Stimulated activated naive CD8-positive, alpha-beta T cell treated with anti-CD3 and anti-CD28 coated beads, Interleukin-15, amount 100 ng/mL, for 72 hours (primary cell): ENCODE measurements at regions not wholly inside any gene's neighbourhood (a gene's known extent, or its start where the extent isn't known, plus 50 kb on each side); places are given as distances from the start of the nearest gene placed in this dataset.
"Not testable (repeated sequence)": the region's sequence is repeated elsewhere in the genome, so short reads cannot be mapped to it uniquely, and the experiment has no call there.

Experiments
- ATAC-seq: fragments of 150-1000 bp; cut with Tn5 transposase; 2 replicates; pipeline ENCODE4 v1.10.0; 2021; ENCODE audit warnings: mild to moderate bottlenecking, moderate library complexity
- DNase-seq, 2 donors: peaks; one replicate each; pipeline ENCODE4 v3.0.0; 2021 to 2022
- H3K27ac Mint-ChIP-seq, 2 donors: one replicate each; pipeline ENCODE4 v1.8.0; 2022; ENCODE audit warnings: mild to moderate bottlenecking in 2 of 2, mixed read lengths in 2 of 2, moderate library complexity in 2 of 2
- H3K27me3 Mint-ChIP-seq: one replicate; pipeline ENCODE4 v1.8.0; 2022; ENCODE audit warnings: mixed read lengths
- H3K4me1 Mint-ChIP-seq: one replicate; pipeline ENCODE4 v1.8.0; 2022; ENCODE audit warnings: mild to moderate bottlenecking, mixed read lengths
- H3K4me3 Mint-ChIP-seq, 2 donors: one replicate each; pipeline ENCODE4 v1.8.0; 2022; ENCODE audit warnings: mild to moderate bottlenecking in 2 of 2, mixed read lengths in 2 of 2, moderate library complexity in 1 of 2
- H3K9me3 Mint-ChIP-seq, 2 donors: one replicate each; pipeline ENCODE4 v1.8.0; 2022; ENCODE audit warnings: mixed read lengths in 2 of 2

DNA sequence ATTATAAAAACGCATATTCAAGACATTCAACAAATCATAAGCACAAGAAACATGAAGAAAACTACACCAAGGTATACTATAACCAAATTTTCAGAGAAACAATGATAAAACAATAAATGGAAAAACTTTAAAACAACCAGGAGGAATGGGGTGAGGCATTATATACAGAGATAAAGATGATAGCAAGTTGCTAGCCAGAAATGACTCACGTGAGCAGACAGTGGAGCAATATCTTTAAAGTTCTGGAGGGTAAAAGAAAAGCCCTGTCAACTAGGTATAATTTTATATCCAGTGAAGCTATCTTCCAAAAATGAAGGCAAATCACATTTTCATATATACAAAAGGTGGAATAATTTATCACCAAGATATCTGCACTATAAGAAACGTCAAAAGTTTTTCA is 97.8 kb upstream of the PCED1B start:
- Mint-ChIP-seq H3K9me3 (peaks cover 0 to 5% of the 10 kb centered on the region in 2 donors), H3K4me3 (no peak overlapping the region), H3K27ac (no peak overlapping the region), H3K27me3 (peaks cover 18% of the 10 kb centered on the region), H3K4me1 (no peaks in the 10 kb centered on the region)
- DNase-seq: no peak
- no peak for ATAC-seq

GRCh38 chr12:46982629-46983392 is 96.6 kb upstream of the PCED1B start:
- Mint-ChIP-seq H3K4me1 (no peaks in the 10 kb centered on the region), H3K9me3 (peaks cover 3 to 5% of the 10 kb centered on the region in 2 donors), H3K27me3 (peaks cover 14% of the 10 kb centered on the region), H3K27ac (peak overlapping the region in 1 of 2 donors; percentile 51), H3K4me3 (no peak overlapping the region)
- ATAC-seq: no peak
- no peak for DNase-seq

- no peak for DNase-seq
- Mint-ChIP-seq H3K9me3 (peaks cover 8% of the 10 kb centered on the region in 2 donors), H3K4me1 (no peaks in the 10 kb centered on the region), H3K27ac (no peak overlapping the region), H3K27me3 (peaks cover 14% of the 10 kb centered on the region), H3K4me3 (no peak overlapping the region)
- no peak for ATAC-seq
These were observed 96.0 kb upstream of the PCED1B start for GRCh38 chr12:46983393-46983793.

DNA sequence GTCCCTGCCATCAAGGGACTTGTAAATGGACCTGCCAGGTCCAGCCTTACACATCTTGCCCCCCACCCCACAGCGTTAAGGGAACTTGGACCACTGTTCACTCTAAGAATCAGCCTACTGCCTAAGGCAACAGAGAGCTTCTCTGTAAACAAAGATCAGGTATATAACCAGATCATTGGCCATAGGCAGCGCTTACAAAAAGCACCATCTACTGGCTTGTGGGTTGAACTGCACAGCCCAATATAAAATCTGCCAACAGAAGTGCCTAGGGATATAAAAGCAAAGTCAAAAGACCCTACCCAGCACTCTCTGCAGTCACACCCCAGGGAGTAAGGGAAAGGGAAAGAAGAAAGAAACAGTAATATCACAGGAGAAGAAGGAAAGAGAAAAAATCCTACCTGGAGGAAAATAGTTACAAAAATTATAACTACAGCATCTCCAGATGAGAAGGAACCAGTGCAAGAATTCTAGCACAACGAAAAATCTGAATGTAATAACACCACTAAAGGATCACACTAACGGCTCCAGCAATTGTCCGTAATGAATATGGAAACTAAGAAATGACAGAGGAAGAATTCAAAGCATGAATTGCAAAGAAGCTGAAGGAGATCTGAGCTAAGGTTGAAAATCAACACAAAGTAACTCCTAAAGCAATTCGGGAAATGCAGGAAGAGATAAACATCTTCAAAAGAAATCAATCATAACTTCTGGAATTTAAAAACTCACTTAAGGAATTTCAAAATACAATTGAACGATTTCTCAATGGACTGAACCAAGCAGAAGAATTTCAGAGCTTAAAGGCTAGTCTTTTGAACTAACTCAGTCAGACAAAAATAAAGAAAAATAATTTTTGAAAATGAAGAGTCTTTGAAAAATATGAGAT is 95.2 kb upstream of the PCED1B start:
- H3K27me3 Mint-ChIP-seq: peaks cover 10% of the 10 kb centered on the region
- H3K4me3 Mint-ChIP-seq: no peak overlapping the region
- no peak overlapping the region for H3K27ac Mint-ChIP-seq
- no peaks in the 10 kb centered on the region for H3K4me1 Mint-ChIP-seq
- H3K9me3 Mint-ChIP-seq: peaks cover 9% of the 10 kb centered on the region in 2 donors
- peak; percentile 23 to 45 for DNase-seq
- peak; percentile 69 for ATAC-seq

DNA sequence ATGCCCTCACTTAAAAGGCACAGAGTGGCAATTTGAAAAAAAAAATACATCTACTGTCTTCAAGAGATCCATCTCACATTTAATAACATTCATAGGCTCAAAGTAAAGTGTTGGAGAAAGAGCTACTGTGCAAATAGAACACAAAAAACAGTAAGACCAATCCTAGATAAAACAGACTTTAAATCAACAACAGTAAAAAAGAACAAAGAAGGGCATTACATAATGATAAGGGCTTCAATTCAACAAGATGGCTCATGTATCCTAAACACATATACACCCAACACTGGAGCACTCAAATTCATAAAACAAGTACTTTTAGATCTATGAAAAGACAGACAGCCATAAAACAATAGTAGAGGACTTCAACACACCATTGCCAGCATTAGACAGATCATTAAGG is 93.6 kb upstream of the PCED1B start:
- Mint-ChIP-seq H3K27ac (no peak overlapping the region), H3K4me3 (no peak overlapping the region), H3K27me3 (peaks cover 10% of the 10 kb centered on the region), H3K9me3 (peaks cover 20 to 25% of the 10 kb centered on the region in 2 donors), H3K4me1 (no peaks in the 10 kb centered on the region)
- ATAC-seq: no peak
- DNase-seq: no peak

DNA sequence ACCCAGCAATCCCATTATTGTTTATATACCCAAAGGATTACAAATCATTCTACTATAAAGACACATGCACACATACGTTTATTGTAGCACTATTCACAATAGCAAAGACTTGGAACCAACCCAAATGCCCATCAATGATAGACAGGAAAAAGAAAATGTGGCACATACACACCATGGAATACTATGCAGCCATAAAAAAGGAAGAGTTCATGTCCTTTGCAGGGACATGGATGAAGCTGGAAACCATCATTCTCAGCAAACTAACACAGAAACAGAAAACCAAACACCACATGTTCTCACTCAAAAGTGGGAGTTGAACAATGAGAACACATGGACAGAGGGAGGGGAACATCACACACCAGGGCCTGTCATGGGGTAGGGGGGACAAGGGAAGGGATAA is 91.3 kb upstream of the PCED1B start:
- not testable (repeated sequence) for H3K4me3 Mint-ChIP-seq, H3K27me3 Mint-ChIP-seq, DNase-seq, H3K4me1 Mint-ChIP-seq, H3K27ac Mint-ChIP-seq, ATAC-seq
- H3K9me3 Mint-ChIP-seq: peaks cover 20 to 29% of the 10 kb centered on the region in 2 donors

GRCh38 chr12:46990211-46990610 is 89.2 kb upstream of the PCED1B start:
- H3K27ac Mint-ChIP-seq: no peak overlapping the region
- DNase-seq: no peak
- H3K27me3 Mint-ChIP-seq: peaks cover 10% of the 10 kb centered on the region
- H3K4me1 Mint-ChIP-seq: no peaks in the 10 kb centered on the region
- no peak overlapping the region for H3K4me3 Mint-ChIP-seq
- no peak for ATAC-seq
- H3K9me3 Mint-ChIP-seq: peaks cover 20 to 29% of the 10 kb centered on the region in 2 donors

GRCh38 chr12:46992051-46992450 is 87.4 kb upstream of the PCED1B start:
- not testable (repeated sequence) for H3K27ac Mint-ChIP-seq, H3K4me3 Mint-ChIP-seq, H3K4me1 Mint-ChIP-seq, H3K27me3 Mint-ChIP-seq, DNase-seq, ATAC-seq
- peaks cover 20 to 29% of the 10 kb centered on the region in 2 donors for H3K9me3 Mint-ChIP-seq

GRCh38 chr12:46998811-46999368 is 80.5 kb upstream of the PCED1B start:
- Mint-ChIP-seq H3K4me3 (no peak overlapping the region), H3K9me3 (no peaks in the 10 kb centered on the region), H3K27me3 (no peaks in the 10 kb centered on the region), H3K27ac (no peak overlapping the region), H3K4me1 (no peaks in the 10 kb centered on the region)
- ATAC-seq (no peak), DNase-seq (no peak)

- DNase-seq: no peak
- Mint-ChIP-seq H3K4me1 (no peaks in the 10 kb centered on the region), H3K27me3 (peaks cover 7% of the 10 kb centered on the region), H3K4me3 (no peak overlapping the region), H3K9me3 (peaks cover 0 to 4% of the 10 kb centered on the region in 2 donors), H3K27ac (no peak overlapping the region)
- ATAC-seq: no peak
These were observed 74.8 kb upstream of the PCED1B start for GRCh38 chr12:47004634-47005033.

GRCh38 chr12:47007048-47007447 is 72.4 kb upstream of the PCED1B start:
- Mint-ChIP-seq H3K9me3 (peaks cover 0 to 4% of the 10 kb centered on the region in 2 donors), H3K4me3 (no peak overlapping the region), H3K27ac (no peak overlapping the region), H3K27me3 (peaks cover 7% of the 10 kb centered on the region), H3K4me1 (no peaks in the 10 kb centered on the region)
- ATAC-seq (no peak), DNase-seq (no peak)

DNA sequence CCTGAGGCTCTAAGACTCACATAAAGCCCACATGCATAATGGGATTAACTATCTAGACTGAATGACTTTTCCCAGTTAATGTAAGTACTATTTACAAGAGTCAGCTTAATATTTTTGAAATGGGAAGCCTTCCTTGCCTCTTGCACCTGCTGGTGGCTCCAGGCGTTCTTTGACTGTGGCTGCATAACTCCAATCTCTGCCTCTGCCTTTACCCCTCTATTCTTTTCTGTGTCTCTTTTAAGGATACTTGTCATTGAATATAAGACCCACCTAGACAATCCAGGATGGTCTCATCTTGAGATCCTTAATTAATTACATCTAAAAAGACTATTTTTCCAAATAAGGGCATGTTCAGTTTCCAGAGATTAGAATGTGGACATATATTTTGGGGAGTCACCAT is 66.9 kb upstream of the PCED1B start:
- Mint-ChIP-seq H3K27ac (no peak overlapping the region), H3K27me3 (peaks cover under 1% of the 10 kb centered on the region), H3K9me3 (peaks cover 0 to 4% of the 10 kb centered on the region in 2 donors), H3K4me1 (no peaks in the 10 kb centered on the region), H3K4me3 (no peak overlapping the region)
- DNase-seq (no peak), ATAC-seq (no peak)

DNA sequence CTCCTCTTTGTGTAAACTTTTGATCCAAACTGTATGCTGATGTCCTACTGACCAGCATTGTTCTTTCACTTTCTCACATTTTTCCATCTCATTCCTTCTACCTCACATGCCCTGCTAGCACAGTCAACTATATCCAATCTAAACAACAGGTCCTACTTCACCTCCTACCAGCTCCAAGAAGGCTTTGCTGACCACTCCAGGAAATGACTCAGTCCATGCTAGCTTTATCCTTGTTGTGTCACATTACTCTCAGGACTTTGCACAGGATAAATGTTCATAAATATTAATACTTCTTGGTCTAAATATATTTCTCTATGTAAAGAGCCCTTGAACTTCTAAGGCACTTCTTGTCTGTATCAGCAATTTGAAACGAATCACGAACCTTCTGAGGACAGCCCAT is 64.9 kb upstream of the PCED1B start:
- H3K27me3 Mint-ChIP-seq: peaks cover 11% of the 10 kb centered on the region
- no peak for DNase-seq
- H3K4me1 Mint-ChIP-seq: no peaks in the 10 kb centered on the region
- H3K4me3 Mint-ChIP-seq: no peak overlapping the region
- no peak for ATAC-seq
- no peak overlapping the region for H3K27ac Mint-ChIP-seq
- no peaks in the 10 kb centered on the region for H3K9me3 Mint-ChIP-seq

GRCh38 chr12:47015381-47015780 is 64.0 kb upstream of the PCED1B start:
- no peak overlapping the region for H3K27ac Mint-ChIP-seq
- H3K4me3 Mint-ChIP-seq: no peak overlapping the region
- no peaks in the 10 kb centered on the region for H3K9me3 Mint-ChIP-seq
- H3K4me1 Mint-ChIP-seq: no peaks in the 10 kb centered on the region
- DNase-seq (no peak), ATAC-seq (no peak)
- peaks cover 11% of the 10 kb centered on the region for H3K27me3 Mint-ChIP-seq

DNA sequence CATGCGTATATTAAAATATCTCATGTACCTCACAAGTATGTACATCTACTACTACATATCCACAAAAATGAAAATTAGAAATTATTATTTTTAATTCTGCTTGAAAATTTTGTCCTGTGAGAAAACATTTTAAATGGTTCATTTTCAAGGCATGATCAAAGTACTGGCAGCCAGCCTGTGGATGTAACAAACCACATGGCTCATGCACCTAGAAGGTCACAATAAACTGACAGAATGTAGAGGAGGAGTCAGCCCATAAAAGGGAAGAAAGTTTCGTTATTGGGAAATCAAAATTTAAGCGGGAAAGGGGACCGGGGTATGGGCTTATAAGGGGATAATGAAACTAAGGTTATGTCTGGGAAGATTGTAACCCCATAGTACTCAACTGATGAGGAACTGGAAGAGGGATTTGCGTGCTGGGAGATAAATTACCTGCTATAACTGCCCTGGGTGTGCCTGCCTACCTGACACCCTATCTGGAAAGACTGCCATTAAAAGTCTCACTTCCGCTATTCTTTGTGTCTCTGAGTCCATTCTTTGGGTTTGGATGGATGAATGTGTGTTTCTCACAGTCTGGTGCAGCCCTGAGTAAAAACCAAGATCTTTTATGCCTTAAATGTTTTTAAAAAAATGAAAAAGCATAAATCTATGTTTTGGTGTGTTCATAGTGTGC is 62.2 kb upstream of the PCED1B start:
- H3K4me1 Mint-ChIP-seq: no peaks in the 10 kb centered on the region
- H3K27ac Mint-ChIP-seq: no peak overlapping the region
- H3K27me3 Mint-ChIP-seq: peaks cover 11% of the 10 kb centered on the region
- ATAC-seq (no peak), DNase-seq (no peak)
- H3K4me3 Mint-ChIP-seq: no peak overlapping the region
- H3K9me3 Mint-ChIP-seq: no peaks in the 10 kb centered on the region
